Peyer's patch (tissue), 4 donors: ENCODE measurements at regions not wholly inside any gene's neighbourhood (a gene's known extent, or its start where the extent isn't known, plus 50 kb on each side); places are given as distances from the start of the nearest gene placed in this dataset.

Experiments
- DNase-seq, 3 donors: peaks; one replicate each; pipeline ENCODE4 v3.0.0-alpha.2; 2017 to 2019
- H3K27ac ChIP-seq, 4 donors: fragments of 200-600 bp; sonication (generic); one replicate each; pipeline ENCODE4 v1.5.1; 2016 to 2019
- H3K27me3 ChIP-seq, 2 donors: fragments of 200-600 bp; sonication (generic); one replicate each; pipeline ENCODE4 v1.5.1; 2019
- H3K36me3 ChIP-seq, 3 donors: fragments of 200-600 bp; sonication (generic); one replicate each; pipeline ENCODE4 v1.5.1; 2016 to 2019
- H3K4me1 ChIP-seq, 4 donors: fragments of 200-600 bp; sonication (generic); one replicate each; pipeline ENCODE4 v1.5.1; 2016 to 2019
- H3K4me3 ChIP-seq, 4 donors: fragments of 200-600 bp; sonication (generic); 1 replicate in 3 of 4; 2 replicates in 1 of 4; pipeline ENCODE4 v1.5.1; 2016 to 2019; ENCODE audit warnings: mild to moderate bottlenecking in 1 of 4
- H3K9me3 ChIP-seq, 4 donors: fragments of 200-600 bp; sonication (generic); one replicate each; pipeline ENCODE4 v1.5.1; 2016 to 2019; ENCODE audit warnings: mild to moderate bottlenecking in 1 of 4
- CTCF ChIP-seq, 6 experiments: fragments of 450-650 bp in 4 of 6; fragments of 200-600 bp in 2 of 6; sonication (generic) in 1 of 6; IDR thresholded peaks; one replicate each; pipeline ENCODE4 v1.5.1; 2017 to 2019; ENCODE audit warnings: antibody characterized with exemption in 6 of 6, mild to moderate bottlenecking in 3 of 6, moderate library complexity in 1 of 6
- POLR2A ChIP-seq, 2 donors: fragments of 450-650 bp; IDR thresholded peaks; one replicate each; pipeline ENCODE4 v1.5.1; 2017; ENCODE audit warnings: antibody characterized with exemption in 2 of 2, mild to moderate bottlenecking in 2 of 2, moderate library complexity in 2 of 2

GRCh38 chr11:21768388-21768787, 424.5 kb upstream of the ANO5 start:
- H3K36me3 ChIP-seq, result no peaks in the 10 kb centered on the region
- no peak for DNase-seq
- no peak for TF ChIP-seq POLR2A (IDR thresholded peaks at IDR 0.05)
- TF ChIP-seq CTCF (IDR thresholded peaks at IDR 0.05), result no peak
- no peak overlapping the region for H3K4me3 ChIP-seq
- H3K27me3 ChIP-seq, result no peaks in the 10 kb centered on the region
- H3K4me1 ChIP-seq, result no peaks in the 10 kb centered on the region
- no peaks in the 10 kb centered on the region for H3K9me3 ChIP-seq
- no peak overlapping the region for H3K27ac ChIP-seq

- Histone ChIP-seq H3K4me1 (no peaks in the 10 kb centered on the region), H3K27ac (no peak overlapping the region), H3K4me3 (no peak overlapping the region), H3K9me3 (no peaks in the 10 kb centered on the region), H3K27me3 (no peaks in the 10 kb centered on the region), H3K36me3 (no peaks in the 10 kb centered on the region)
- no peak for DNase-seq
- TF ChIP-seq CTCF (IDR thresholded peaks at IDR 0.05) (no peak), POLR2A (IDR thresholded peaks at IDR 0.05) (no peak)
Observed at GRCh38 chr11:21769188-21769587, 423.7 kb upstream of the ANO5 start.

- DNase-seq, result no peak
- TF ChIP-seq CTCF (IDR thresholded peaks at IDR 0.05) (no peak), POLR2A (IDR thresholded peaks at IDR 0.05) (no peak)
Observed at GRCh38 chr11:21771097-21771496, 421.8 kb upstream of the ANO5 start.

GRCh38 chr11:21774212-21774611, 418.7 kb upstream of the ANO5 start:
- H3K27ac ChIP-seq, result no peak overlapping the region
- TF ChIP-seq CTCF (IDR thresholded peaks at IDR 0.05), result no peak
- TF ChIP-seq POLR2A (IDR thresholded peaks at IDR 0.05), result no peak
- no peak for DNase-seq
- no peaks in the 10 kb centered on the region for H3K27me3 ChIP-seq
- no peaks in the 10 kb centered on the region for H3K4me1 ChIP-seq
- H3K36me3 ChIP-seq, result no peaks in the 10 kb centered on the region
- H3K9me3 ChIP-seq, result no peaks in the 10 kb centered on the region
- H3K4me3 ChIP-seq, result no peak overlapping the region

More at GRCh38 chr11:21771097-21771496, 421.8 kb upstream of the ANO5 start:
- no peaks in the 10 kb centered on the region for H3K9me3 ChIP-seq
- H3K27ac ChIP-seq, result no peak overlapping the region
- H3K27me3 ChIP-seq, result no peaks in the 10 kb centered on the region
- no peaks in the 10 kb centered on the region for H3K36me3 ChIP-seq
- no peak overlapping the region for H3K4me3 ChIP-seq
- no peaks in the 10 kb centered on the region for H3K4me1 ChIP-seq

- DNase-seq, result no peak
- H3K9me3 ChIP-seq, result no peaks in the 10 kb centered on the region
- H3K4me3 ChIP-seq, result no peak overlapping the region
- H3K4me1 ChIP-seq, result no peaks in the 10 kb centered on the region
- H3K27ac ChIP-seq, result no peak overlapping the region
- TF ChIP-seq CTCF (IDR thresholded peaks at IDR 0.05), result no peak
- TF ChIP-seq POLR2A (IDR thresholded peaks at IDR 0.05), result no peak
- no peaks in the 10 kb centered on the region for H3K27me3 ChIP-seq
- no peaks in the 10 kb centered on the region for H3K36me3 ChIP-seq
Observed at GRCh38 chr11:21775911-21776310, 417.0 kb upstream of the ANO5 start.

GRCh38 chr11:21783954-21784353, 408.9 kb upstream of the ANO5 start:
- TF ChIP-seq CTCF (IDR thresholded peaks at IDR 0.05) (no peak), POLR2A (IDR thresholded peaks at IDR 0.05) (no peak)
- Histone ChIP-seq H3K4me1 (no peaks in the 10 kb centered on the region), H3K4me3 (no peak overlapping the region), H3K36me3 (no peaks in the 10 kb centered on the region), H3K27ac (no peak overlapping the region), H3K9me3 (no peaks in the 10 kb centered on the region), H3K27me3 (no peaks in the 10 kb centered on the region)
- DNase-seq, result no peak
